ENCODE measurements at regions not wholly inside any gene's neighbourhood (a gene's known extent, or its start where the extent isn't known, plus 50 kb on each side); places are given as distances from the start of the nearest gene placed in this dataset.

GRCh38 chr5:23305055-23305454 lies 202.4 kb upstream of the PRDM9 start:
- no peak for TF ChIP-seq CTCF (IDR thresholded peaks at IDR 0.05)

GRCh38 chr5:23303836-23304235 lies 203.6 kb upstream of the PRDM9 start:
- no peak for TF ChIP-seq CTCF (IDR thresholded peaks at IDR 0.05)

GRCh38 chr5:23303435-23303834 lies 204.0 kb upstream of the PRDM9 start:
- TF ChIP-seq CTCF (IDR thresholded peaks at IDR 0.05), result no peak

GRCh38 chr5:23302438-23302837 lies 205.0 kb upstream of the PRDM9 start:
- no peak for TF ChIP-seq CTCF (IDR thresholded peaks at IDR 0.05)

GRCh38 chr5:23289162-23289561 lies 218.2 kb upstream of the PRDM9 start:
- TF ChIP-seq CTCF (IDR thresholded peaks at IDR 0.05), result no peak

- no peak for TF ChIP-seq CTCF (IDR thresholded peaks at IDR 0.05)
These were observed 222.8 kb upstream of the PRDM9 start for GRCh38 chr5:23284656-23285055.

GRCh38 chr5:23274171-23274570 lies 233.2 kb upstream of the PRDM9 start:
- no peak for TF ChIP-seq CTCF (IDR thresholded peaks at IDR 0.05)

- no peak for TF ChIP-seq CTCF (IDR thresholded peaks at IDR 0.05)
These were observed 237.4 kb upstream of the PRDM9 start for GRCh38 chr5:23269981-23270380.
